Urothelium cell line (cell line): ENCODE measurements at regions not wholly inside any gene's neighbourhood (a gene's known extent, or its start where the extent isn't known, plus 50 kb on each side); places are given as distances from the start of the nearest gene placed in this dataset.
"Not testable (repeated sequence)": the region's sequence is repeated elsewhere in the genome, so short reads cannot be mapped to it uniquely, and the experiment has no call there.

Experiments used
- DNase-seq: peaks from one replicate; pipeline ENCODE4 v3.0.0; 2011; ENCODE audit warnings: low spot score, mixed read lengths
- FAIRE-seq: peaks from 2 replicates; lab custom pipeline; 2011; peaks lifted over from hg19 to GRCh38; lab: Jason Lieb, UNC

- FAIRE-seq, result no peak
- no peak for DNase-seq
Measured at GRCh38 chr3:78070188-78070587, 1030.3 kb downstream of the ROBO2 start.

GRCh38 chr3:78076379-78076778, 1036.5 kb downstream of the ROBO2 start:
- FAIRE-seq (no peak), DNase-seq (no peak)

GRCh38 chr3:78077178-78077577, 1037.3 kb downstream of the ROBO2 start:
- FAIRE-seq, result no peak

GRCh38 chr3:78077842-78078241, 1037.9 kb downstream of the ROBO2 start:
- no peak for DNase-seq
- FAIRE-seq, result no peak

More at GRCh38 chr3:78077178-78077577, 1037.3 kb downstream of the ROBO2 start:
- no peak for DNase-seq

- DNase-seq, result no peak
- FAIRE-seq, result no peak
Measured at GRCh38 chr3:78079514-78079913, 1039.6 kb downstream of the ROBO2 start.

GRCh38 chr3:78086150-78086549, 1046.3 kb downstream of the ROBO2 start:
- FAIRE-seq (no peak), DNase-seq (no peak)

- FAIRE-seq, result no peak
- no peak for DNase-seq
Measured at GRCh38 chr3:78087134-78087533, 1047.2 kb downstream of the ROBO2 start.

- DNase-seq (no peak), FAIRE-seq (no peak)
Measured at GRCh38 chr3:78088006-78088405, 1048.1 kb downstream of the ROBO2 start.

GRCh38 chr3:78090382-78090781, 1050.5 kb downstream of the ROBO2 start:
- FAIRE-seq, result no peak
- DNase-seq, result no peak

GRCh38 chr3:78091478-78092119, 1051.7 kb downstream of the ROBO2 start:
- DNase-seq, result no peak
- FAIRE-seq, result no peak

- not testable (repeated sequence) for DNase-seq
Measured at GRCh38 chr3:78092574-78092973, 1052.7 kb downstream of the ROBO2 start.

GRCh38 chr3:78096488-78097255, 1056.8 kb downstream of the ROBO2 start:
- FAIRE-seq, result no peak
- DNase-seq, result no peak

More at GRCh38 chr3:78092574-78092973, 1052.7 kb downstream of the ROBO2 start:
- FAIRE-seq, result not testable (repeated sequence)

- no peak for FAIRE-seq
- no peak for DNase-seq
Measured at GRCh38 chr3:78098367-78098766, 1058.5 kb downstream of the ROBO2 start.

- FAIRE-seq, result no peak
- DNase-seq, result no peak
Measured at GRCh38 chr3:78101384-78101783, 1061.5 kb downstream of the ROBO2 start.

GRCh38 chr3:78108269-78108961, 1068.5 kb downstream of the ROBO2 start:
- DNase-seq, FAIRE-seq: not testable (repeated sequence)

- FAIRE-seq (no peak), DNase-seq (no peak)
Measured at GRCh38 chr3:78112291-78113010, 1072.6 kb downstream of the ROBO2 start.

- no peak for DNase-seq
- no peak for FAIRE-seq
Measured at GRCh38 chr3:78115983-78116382, 1076.1 kb downstream of the ROBO2 start.

GRCh38 chr3:78116874-78117273, 1077.0 kb downstream of the ROBO2 start:
- no peak for FAIRE-seq
- DNase-seq, result peak; percentile 4

- DNase-seq, result no peak
- FAIRE-seq, result no peak
Measured at GRCh38 chr3:78123058-78123457, 1083.2 kb downstream of the ROBO2 start.

GRCh38 chr3:78129707-78130106, 1089.8 kb downstream of the ROBO2 start:
- DNase-seq, result no peak
- no peak for FAIRE-seq

- no peak for FAIRE-seq
- no peak for DNase-seq
Measured at GRCh38 chr3:78130741-78131290, 1090.9 kb downstream of the ROBO2 start.
